Loucy (cell line): ENCODE measurements at regions not wholly inside any gene's neighbourhood (a gene's known extent, or its start where the extent isn't known, plus 50 kb on each side); places are given as distances from the start of the nearest gene placed in this dataset.

Experiments used
- CTCF ChIP-seq: fragments of 200-600 bp; sonication (generic); conservative IDR thresholded peaks from 2 replicates; pipeline ENCODE4 v1.5.1; 2014; ENCODE audit warnings: mild to moderate bottlenecking, antibody characterized with exemption, low read length
- EZH2phosphoT487 ChIP-seq: fragments of 200-600 bp; IDR thresholded peaks from 2 replicates; pipeline ENCODE4 v1.6.1; 2018; ENCODE audit warnings: antibody characterized with exemption, mild to moderate bottlenecking, moderate library complexity, borderline replicate concordance

- TF ChIP-seq CTCF = no peak
- TF ChIP-seq EZH2phosphoT487 = no peak
Measured at GRCh38 chr18:77337604-77338003, 88.0 kb downstream of the GALR1 start.
